ENCODE measurements at regions not wholly inside any gene's neighbourhood (a gene's known extent, or its start where the extent isn't known, plus 50 kb on each side); places are given as distances from the start of the nearest gene placed in this dataset.

DNA sequence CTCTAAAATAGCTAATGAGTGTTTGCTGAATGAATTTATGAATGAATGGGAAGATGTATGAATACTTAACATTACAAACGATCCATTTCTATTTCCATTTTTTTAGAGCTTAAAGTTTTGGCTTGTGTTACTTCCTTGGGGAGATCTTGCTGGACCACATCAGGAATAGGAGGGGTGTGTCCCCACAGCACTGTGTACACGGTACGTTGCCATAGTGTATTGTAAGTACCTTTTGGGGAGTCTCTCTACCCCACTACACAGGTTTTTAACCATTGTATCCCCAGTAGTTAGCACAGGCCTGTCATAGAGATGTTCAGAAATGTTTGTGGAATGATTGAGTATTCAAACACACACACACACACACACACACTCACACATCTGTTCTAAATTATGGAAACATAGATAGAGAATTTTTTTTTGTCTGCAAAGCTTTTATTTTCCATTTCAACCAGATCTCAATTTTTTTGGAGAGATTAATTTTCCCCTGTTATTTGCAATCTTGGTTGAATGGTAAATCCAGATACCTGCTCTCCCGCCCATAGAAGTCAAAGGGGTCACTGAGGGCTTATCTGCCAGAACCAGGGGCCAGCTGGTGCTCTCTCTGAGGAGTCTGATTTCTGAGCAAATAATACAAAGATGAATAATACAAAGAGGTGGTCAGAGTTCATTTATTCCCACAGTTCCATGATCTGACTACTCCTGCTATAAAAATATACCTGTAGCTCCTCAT is 471.0 kb downstream of the INSC start:
- no peak for DNase-seq

GRCh38 chr11:15586741-15587473 is 472.2 kb downstream of the INSC start:
- no peak for DNase-seq

DNA sequence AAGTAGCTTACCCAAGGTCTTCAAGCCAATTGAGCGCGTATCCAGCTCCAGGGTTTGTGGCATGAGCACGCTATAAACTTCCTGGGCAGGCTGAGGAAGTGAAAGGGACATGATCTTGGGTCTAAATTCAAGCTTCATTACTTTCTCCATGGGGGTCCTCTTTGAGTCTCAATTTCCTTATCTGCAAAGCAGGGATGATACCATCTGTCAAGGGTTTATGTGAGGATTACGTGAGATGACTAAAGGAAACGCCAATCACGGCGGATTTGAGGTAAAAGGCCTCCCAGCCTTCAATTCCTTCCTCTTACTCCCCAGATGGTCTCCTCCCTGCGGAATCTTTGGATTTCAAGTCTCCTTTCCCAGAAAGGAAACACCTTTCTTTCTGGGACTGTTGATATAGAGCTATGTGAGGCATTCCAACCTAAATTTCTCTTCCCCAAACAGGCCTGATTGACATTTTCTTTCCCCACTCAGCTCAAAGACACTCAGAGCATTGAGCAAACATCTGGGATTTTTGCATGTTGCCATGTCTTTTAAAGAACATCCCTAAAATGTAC is 474.4 kb downstream of the INSC start:
- DNase-seq: no peak

- DNase-seq: no peak
These were observed 475.4 kb downstream of the INSC start for GRCh38 chr11:15590132-15590531.

DNA sequence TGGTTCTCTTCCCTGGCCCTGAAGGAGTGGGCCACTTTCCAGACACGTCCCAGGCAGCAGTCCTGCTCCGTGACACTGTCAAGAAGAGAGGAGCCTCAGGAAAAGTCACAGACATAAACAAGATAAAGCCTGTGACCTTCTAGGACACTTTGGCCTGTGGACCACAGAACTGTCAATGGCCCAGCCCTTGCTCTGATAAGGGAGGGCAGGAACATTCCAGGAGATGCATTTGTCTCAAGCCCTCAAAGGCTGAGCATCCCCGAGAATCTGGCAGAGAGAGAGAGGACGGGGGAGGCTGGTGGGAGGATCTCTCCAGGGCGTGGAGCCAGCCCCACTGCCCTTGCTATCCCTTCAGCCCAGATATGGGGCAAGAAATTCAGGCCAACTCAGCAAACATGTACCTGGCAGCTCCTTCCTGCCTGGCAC is 476.4 kb downstream of the INSC start:
- DNase-seq: no peak

- no peak for DNase-seq
These were observed 479.9 kb downstream of the INSC start for GRCh38 chr11:15594607-15595006.

- DNase-seq: no peak
These were observed 484.7 kb downstream of the INSC start for GRCh38 chr11:15599376-15599775.

GRCh38 chr11:15602047-15602446 is 487.3 kb downstream of the INSC start:
- no peak for DNase-seq

DNA sequence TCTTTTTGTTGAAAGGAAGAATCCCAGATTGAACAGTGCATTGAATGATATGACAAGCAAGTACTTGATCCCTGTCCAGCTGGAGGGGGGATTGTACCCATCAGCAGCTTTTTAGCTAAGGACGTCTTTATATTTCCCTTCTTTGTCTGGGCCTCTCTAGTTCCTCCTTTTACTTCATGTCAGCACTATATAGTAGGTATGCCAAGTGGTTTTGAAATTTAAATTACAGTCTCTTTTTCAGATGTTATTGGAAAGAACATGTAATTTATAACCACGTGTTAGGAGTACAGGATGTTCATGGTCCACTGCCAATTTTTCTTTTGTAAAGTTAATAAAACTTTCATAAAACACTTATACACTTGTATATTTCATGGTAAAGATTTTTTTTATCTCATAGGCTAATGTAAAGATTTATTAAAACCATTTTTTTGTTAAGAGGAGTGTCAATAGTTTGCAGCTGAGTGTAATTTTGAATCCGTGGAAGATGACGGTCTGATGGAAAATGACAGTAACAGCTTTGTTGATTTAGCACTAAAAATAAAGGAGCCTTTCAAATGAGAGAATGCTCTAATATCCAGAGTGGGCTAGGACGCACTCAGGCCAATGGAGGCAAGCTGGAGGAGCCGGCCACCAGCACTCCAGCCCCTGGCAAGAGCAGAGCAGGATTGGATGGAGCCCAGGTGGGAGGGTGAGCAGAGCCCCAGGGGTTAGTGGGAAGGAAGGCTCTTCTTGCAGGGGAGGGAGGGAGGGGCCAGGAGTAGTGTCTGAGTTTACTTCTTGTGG is 488.3 kb downstream of the INSC start:
- no peak for DNase-seq

GRCh38 chr11:15605094-15605493 is 490.4 kb downstream of the INSC start:
- no peak for DNase-seq

DNA sequence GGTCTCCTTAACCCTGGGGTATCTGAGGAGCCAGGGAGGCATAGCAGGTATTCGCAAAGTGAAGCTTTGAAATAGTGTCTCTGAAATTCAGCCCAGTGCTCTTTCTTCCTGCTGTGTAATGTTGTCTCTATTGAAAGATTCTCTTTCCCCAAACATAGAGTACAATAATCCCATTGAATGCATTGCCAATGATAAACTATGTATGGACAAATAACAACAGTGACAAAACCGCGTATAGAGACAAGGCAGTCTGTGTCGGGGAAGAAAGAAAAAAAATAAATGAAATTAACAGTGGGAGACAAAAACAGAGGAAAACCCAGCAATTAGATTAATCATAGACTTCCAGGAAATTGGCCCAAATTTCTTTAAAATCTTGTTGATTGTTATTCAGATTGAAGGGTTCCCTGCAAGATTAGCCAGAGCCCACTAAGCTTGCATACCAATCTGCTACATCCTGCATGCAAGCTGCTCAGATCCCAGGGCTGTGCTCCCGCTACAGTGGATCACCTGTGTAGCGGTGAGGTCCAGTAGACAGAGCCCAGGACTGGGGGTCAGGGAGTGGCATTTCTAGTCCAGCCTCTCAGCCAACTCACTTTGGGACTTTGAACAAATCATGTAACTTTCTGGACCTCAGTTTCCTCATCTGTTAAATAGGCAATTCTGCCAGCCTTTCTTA is 492.8 kb downstream of the INSC start:
- no peak for DNase-seq

DNA sequence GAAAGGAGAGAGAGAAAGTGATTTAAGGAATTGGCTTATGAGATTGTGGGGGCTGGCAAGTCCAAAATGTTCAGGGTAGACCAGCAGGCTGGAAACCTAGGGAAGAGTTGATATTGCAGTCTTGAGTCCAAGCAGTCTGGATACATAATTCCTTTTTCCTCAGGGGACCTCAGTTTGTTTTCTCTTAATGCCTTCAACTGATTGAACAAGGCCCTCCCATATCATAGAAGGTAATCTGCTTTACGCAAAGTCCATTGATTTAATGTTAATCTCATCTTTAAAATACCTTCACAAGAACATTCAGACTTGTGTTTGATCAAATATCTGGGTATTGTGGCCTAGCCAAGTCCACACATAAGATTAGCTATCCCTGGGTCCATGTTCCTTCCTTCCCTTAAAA is 494.7 kb downstream of the INSC start:
- no peak for DNase-seq

DNA sequence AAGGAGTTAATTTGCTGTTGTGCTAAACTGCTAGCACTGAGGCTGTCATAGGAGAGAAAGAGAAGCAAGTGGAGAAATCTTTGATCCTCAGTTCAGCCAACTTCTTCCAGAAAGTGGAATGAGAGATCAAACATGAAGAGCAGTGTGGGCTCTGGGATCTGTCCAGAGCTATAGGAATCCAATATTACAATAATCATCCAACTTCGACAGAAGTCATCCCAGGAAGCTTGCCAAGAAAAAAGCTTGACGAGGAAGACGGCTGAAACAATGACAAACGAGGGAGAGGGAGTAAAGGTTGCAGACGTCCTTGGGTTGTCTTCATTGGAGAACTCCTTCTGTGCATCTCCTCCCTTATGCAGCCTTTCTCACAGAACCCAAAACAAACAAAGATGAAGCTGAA is 496.2 kb downstream of the INSC start:
- DNase-seq: no peak

- DNase-seq: no peak
These were observed 498.5 kb downstream of the INSC start for GRCh38 chr11:15613251-15613650.

- no peak for DNase-seq
These were observed 499.1 kb downstream of the INSC start for GRCh38 chr11:15613789-15614188.

DNA sequence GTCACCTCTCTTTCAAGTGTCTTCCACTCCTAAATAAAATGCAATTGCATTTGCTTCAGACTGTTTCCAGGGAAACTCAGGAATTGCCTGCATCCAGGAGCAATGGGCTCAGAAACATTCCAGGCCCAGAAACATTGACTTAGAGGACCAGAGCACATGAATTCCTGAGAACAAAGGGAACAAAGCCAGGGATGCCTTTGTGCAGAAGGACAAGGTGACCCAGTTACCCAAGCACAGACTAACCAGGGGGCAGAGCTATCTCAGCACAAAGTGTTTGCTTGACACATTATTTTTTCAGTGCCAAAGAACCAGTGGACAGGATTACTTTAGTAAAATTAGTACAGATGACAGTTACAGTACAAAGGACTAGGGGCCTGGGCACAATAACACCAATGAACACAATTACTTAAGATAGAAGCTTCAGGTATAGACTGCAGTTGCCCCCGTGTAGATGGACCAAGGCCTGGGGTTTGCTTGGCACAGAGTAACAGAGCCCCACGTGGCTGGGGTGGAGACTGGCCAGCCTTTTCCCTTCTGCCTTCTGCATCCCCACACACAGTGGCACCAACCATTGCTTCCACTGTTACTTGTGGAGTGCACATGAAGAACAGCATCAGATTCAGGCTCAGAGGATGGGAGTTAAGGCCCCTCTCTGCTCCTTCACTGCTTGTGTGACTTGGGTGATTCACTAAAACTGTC is 500.8 kb downstream of the INSC start:
- no peak for DNase-seq

DNA sequence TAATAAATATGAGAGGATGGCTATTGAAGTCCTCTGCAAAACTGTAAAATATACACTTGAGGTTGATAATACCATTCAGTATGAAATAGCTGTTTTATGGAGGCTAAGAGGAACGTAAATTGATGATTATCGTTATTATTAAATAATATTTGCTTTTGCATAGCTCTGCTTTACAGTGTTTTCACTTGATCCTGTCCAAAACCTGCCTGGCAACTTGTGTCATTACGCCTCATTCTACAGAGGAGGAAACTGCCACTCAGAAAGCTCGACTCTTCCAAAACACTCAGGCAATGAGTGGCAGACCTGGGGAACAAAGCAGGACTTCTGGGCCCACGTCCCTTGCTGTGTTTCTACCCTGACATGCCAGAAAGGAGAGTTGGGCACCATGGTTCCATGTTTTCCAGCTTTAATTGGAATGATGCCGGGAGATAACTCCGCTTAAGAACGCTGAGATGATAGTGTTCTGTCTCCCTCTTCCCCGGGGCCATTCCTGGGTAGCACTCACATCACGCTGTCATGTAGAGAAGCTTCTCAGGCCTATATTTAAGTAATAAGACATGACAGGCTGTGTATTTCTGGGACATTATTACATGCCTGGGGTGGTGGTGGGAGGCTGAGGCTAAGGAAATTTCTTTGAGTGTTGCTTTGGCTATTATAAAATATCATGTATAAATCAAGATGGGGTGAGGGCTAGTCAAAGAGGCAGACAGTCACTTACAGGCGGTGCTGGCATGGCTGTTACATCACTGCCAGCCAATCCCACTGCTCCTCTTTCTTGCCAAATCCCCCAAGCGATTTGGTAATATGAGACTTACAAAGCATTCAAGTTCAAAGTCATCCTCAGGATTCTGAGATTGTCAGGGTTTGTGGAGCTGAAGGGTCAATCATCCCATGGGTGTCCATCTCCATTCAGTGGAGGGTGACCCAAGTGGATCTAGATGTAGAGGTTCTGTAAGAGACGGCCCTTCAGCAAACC is 501.7 kb downstream of the INSC start:
- DNase-seq: no peak

DNA sequence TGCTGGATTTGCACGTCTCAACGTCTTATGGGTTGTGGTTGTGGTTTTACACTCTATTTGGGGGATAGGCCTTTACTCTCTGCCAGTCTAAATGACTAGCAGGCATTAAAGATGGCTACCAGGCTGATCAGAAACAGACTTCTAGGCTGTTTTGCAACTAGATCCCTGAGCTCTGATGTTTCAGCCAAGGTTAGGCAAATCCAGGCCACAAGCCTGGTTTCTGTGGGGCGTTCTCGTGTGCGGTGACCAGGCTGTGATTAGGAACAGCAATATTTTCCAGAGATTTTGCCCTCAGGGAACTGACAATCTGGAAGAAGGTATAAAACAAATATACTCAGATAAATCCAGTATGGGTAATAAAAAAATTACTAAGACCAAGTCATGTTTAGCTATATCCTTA is 502.4 kb downstream of the INSC start:
- no peak for DNase-seq

GRCh38 chr11:15618583-15619032 is 503.9 kb downstream of the INSC start:
- DNase-seq: no peak

DNA sequence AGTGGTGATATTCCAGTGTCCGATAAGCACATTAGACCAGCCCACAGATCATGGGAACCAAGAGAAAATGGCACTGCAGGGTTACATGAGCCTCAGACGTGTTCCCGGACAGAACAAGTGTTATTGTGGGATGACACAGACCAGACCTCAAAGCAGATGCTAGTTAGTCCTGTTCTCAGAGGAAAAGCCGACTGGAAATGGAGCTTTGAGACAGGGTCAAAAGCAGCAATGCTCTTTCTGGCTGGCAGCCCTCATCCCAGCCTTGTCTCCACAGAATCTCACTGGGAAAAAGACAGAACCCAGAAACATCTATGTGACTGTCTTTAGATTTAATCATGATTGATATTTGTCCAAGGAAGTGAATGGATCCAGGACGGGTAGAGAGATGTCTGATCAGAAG is 506.8 kb downstream of the INSC start:
- DNase-seq: no peak

All from central memory CD4-positive, alpha-beta T cell (primary cell).